Astrocyte (in vitro differentiated cells and primary cell): ENCODE measurements at regions not wholly inside any gene's neighbourhood (a gene's known extent, or its start where the extent isn't known, plus 50 kb on each side); places are given as distances from the start of the nearest gene placed in this dataset.

Experiments
- EZH2 ChIP-seq: IDR thresholded peaks from 2 replicates; pipeline ENCODE4 v1.6.1; 2012; ENCODE audit warnings: mild to moderate bottlenecking, low read length, inconsistent platforms; ENCODE audit not compliant: insufficient read depth
- TF ChIP-seq, protein P1 (sequence below): IDR thresholded peaks from 2 replicates; pipeline ENCODE4 v1.5.1; 2011; ENCODE audit warnings: low read depth, mild to moderate bottlenecking, inconsistent platforms, low read length, moderate library complexity; ENCODE audit not compliant: insufficient read depth

- TF ChIP-seq, protein P1, sequence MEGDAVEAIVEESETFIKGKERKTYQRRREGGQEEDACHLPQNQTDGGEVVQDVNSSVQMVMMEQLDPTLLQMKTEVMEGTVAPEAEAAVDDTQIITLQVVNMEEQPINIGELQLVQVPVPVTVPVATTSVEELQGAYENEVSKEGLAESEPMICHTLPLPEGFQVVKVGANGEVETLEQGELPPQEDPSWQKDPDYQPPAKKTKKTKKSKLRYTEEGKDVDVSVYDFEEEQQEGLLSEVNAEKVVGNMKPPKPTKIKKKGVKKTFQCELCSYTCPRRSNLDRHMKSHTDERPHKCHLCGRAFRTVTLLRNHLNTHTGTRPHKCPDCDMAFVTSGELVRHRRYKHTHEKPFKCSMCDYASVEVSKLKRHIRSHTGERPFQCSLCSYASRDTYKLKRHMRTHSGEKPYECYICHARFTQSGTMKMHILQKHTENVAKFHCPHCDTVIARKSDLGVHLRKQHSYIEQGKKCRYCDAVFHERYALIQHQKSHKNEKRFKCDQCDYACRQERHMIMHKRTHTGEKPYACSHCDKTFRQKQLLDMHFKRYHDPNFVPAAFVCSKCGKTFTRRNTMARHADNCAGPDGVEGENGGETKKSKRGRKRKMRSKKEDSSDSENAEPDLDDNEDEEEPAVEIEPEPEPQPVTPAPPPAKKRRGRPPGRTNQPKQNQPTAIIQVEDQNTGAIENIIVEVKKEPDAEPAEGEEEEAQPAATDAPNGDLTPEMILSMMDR: no peak
- TF ChIP-seq EZH2: no peak
Observed at GRCh38 chrX:150100261-150100660, 162.0 kb upstream of the EOLA2 start.
